HTR-8/SVneo (cell line): ENCODE measurements at regions not wholly inside any gene's neighbourhood (a gene's known extent, or its start where the extent isn't known, plus 50 kb on each side); places are given as distances from the start of the nearest gene placed in this dataset.
"Not testable (repeated sequence)": the region's sequence is repeated elsewhere in the genome, so short reads cannot be mapped to it uniquely, and the experiment has no call there.

Experiments
- DNase-seq: peaks from one replicate; pipeline ENCODE4 v3.0.0; 2011; ENCODE audit warnings: low spot score, mixed read lengths; ENCODE audit not compliant: insufficient read length
- FAIRE-seq: peaks from 2 replicates; lab custom pipeline; 2011; peaks lifted over from hg19 to GRCh38; lab: Jason Lieb, UNC

GRCh38 chr16:76138056-76138455 is 139.1 kb upstream of the CNTNAP4 start:
- FAIRE-seq, DNase-seq: not testable (repeated sequence)

DNA sequence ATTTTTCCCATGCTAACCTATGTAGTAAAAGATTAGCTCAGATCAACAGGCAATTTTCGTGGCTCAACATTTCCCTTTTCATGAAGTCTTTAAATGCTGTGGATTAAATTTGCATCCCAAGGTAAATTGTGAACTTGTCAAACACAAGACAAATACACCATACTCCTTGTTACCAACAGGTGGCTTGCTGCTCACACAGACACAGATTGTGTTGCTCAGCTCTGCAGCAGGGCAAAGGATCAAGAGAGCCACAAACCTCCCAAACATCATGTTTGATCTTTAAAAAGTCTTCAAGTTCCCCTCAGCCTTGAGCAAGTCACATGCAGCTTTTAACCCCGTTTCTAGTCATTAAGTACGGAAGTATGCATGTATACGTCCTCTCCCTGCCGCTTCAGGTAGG is 119.6 kb upstream of the CNTNAP4 start:
- FAIRE-seq (peak; percentile 9), DNase-seq (no peak)

DNA sequence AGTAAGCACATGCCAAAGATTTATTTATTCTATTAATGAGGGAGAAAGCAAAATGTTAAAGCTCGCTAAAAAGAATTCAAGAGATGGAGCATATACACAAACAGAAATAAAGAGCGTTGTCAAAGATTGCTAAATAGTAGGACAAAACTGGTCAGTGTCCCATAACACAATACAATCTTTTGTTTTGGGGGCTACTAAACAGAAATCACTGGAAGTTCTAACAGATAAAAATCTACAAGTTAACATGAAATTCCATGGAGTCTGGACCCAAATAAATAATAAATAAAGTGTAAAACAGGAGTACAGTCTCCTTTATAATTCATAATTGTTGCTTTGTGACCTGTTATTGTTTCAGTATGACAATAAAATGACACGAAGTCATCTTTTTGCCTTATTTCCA is 115.2 kb upstream of the CNTNAP4 start:
- FAIRE-seq, result no peak
- no peak for DNase-seq

DNA sequence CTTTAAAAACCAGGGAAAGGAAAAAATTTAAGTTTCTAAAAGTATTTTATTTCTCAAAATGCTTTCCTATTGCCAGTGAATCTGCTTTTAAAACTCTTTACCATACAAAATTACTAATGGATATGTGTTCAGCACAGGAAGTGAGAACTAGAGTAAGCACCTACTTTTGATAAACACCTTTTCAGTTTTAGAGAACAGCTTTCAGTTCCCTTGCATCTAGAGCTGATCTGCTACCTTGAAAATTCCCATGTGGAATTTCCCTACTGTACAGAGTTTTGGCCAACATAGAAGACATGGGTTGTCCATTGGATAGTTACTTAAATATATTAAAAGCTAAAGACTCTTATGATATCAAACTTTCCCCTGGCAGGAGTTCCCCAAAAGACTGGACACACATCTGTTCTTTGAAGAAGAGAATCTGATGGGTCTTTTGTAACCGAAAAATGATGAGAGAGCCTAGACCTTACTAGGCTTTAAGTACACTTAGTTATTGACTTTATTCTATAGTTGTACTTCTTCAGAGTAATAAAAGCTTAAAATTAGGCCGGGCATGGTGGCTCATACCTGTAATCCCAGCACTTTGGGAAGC is 112.1 kb upstream of the CNTNAP4 start:
- DNase-seq (no peak), FAIRE-seq (no peak)

- no peak for DNase-seq
- no peak for FAIRE-seq
Observed at GRCh38 chr16:76175718-76176117, 101.5 kb upstream of the CNTNAP4 start.

- no peak for DNase-seq
- no peak for FAIRE-seq
Observed at GRCh38 chr16:76176153-76176552, 101.0 kb upstream of the CNTNAP4 start.

DNA sequence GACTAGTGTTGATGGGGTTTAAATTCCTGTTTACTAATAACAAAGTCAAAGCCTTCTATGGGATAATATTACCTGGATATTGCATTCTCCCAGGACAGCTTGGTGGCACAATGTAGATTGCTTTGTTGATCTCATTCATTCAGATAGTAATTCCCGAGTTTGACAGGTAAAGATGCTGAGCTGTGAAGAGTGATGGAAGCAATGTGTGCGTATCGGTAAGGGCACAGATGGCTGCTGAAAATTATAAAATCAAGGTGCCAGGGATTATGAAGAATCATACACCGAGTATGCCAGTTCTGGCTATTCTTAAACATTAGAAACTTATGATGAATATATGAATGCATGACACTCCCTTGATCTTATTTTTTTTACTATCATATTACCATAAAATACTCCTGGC is 100.6 kb upstream of the CNTNAP4 start:
- FAIRE-seq (no peak), DNase-seq (no peak)

DNA sequence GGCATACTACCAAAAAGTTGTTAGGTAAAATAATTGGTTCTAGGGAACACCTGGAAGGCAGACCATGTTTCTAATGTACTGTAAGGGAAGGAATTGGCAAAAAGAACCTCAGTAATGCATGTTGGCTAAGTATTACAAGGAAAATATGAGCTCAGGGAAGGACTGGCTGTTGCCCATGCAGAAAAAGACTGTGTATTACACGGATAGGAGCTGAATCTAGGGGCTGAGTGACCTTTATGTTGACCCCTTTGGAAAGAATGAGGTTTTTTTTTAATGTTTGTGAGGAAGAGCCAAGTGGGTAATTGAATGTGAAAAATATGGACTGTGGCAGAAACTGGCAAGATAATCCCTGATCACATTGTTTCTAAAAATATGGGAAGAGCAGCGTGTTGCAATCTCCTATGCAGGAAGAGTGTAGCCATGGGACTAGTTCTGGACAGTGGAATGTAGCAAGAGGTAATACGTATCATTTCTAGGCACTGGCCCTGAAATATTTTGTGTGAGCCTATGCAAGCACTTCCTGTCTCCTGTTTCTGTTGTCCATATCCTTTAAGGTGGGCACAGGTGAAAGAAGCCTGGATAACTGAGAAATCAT is 95.1 kb upstream of the CNTNAP4 start:
- DNase-seq, result no peak
- no peak for FAIRE-seq

DNA sequence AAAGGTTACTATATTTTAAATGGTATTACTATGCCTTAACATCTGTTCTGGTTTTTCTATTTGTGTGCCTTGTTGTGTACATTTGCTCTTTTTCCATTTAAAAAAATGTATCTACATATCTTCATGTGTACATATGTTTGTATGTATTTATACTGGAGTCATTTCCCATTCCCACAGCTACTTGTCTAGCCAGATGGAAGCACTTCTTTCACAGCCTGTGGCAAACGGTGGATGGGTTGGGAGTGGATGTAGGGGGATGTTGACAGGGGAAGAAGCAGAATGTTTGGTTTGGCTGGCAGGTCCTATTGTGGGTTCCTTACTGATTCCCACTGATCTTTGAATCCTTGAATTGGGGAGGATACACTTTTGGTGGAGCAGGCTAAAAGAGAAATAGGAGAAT is 93.6 kb upstream of the CNTNAP4 start:
- no peak for DNase-seq
- FAIRE-seq, result no peak

- DNase-seq, result no peak
- no peak for FAIRE-seq
Observed at GRCh38 chr16:76190057-76190456, 87.1 kb upstream of the CNTNAP4 start.

- DNase-seq (no peak), FAIRE-seq (no peak)
Observed at GRCh38 chr16:76190480-76190879, 86.7 kb upstream of the CNTNAP4 start.

- DNase-seq (no peak), FAIRE-seq (no peak)
Observed at GRCh38 chr16:76193906-76194615, 83.1 kb upstream of the CNTNAP4 start.

- FAIRE-seq, result no peak
- DNase-seq, result no peak
Observed at GRCh38 chr16:76194616-76195015, 82.6 kb upstream of the CNTNAP4 start.

- FAIRE-seq, result no peak
- no peak for DNase-seq
Observed at GRCh38 chr16:76195056-76195455, 82.1 kb upstream of the CNTNAP4 start.

GRCh38 chr16:76195648-76196047 is 81.6 kb upstream of the CNTNAP4 start:
- no peak for DNase-seq
- FAIRE-seq, result no peak

GRCh38 chr16:76197900-76198299 is 79.3 kb upstream of the CNTNAP4 start:
- DNase-seq (no peak), FAIRE-seq (no peak)

- no peak for DNase-seq
- no peak for FAIRE-seq
Observed at GRCh38 chr16:76199681-76200220, 77.5 kb upstream of the CNTNAP4 start.

GRCh38 chr16:76201385-76201784 is 75.8 kb upstream of the CNTNAP4 start:
- no peak for DNase-seq
- no peak for FAIRE-seq

- FAIRE-seq (no peak), DNase-seq (no peak)
Observed at GRCh38 chr16:76204249-76204648, 73.0 kb upstream of the CNTNAP4 start.

GRCh38 chr16:76207270-76207669 is 69.9 kb upstream of the CNTNAP4 start:
- FAIRE-seq (no peak), DNase-seq (no peak)

DNA sequence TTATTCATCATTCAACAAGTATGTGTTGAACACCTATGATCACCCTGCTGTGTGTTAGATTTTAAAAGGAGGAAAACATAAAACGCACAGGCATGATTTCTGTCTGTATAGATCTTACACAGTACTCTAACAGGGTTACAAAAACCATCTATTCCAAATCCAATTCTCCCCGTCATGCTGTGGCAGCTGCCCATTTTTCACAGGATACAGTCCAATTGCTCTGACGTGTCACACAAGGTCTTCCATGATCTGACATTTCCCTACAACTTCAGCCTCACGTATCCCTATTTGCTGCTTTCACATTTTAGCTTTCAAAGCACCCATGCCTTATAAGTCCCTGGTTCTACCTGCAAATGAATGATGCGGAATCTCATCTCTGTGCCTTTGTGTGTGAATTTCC is 67.0 kb upstream of the CNTNAP4 start:
- DNase-seq, result no peak
- FAIRE-seq, result no peak
